HCT116 (cell line): ENCODE measurements at regions not wholly inside any gene's neighbourhood (a gene's known extent, or its start where the extent isn't known, plus 50 kb on each side); places are given as distances from the start of the nearest gene placed in this dataset.

Experiments used
- ATAC-seq: fragments of 200-7000 bp; cut with Tn5 transposase; 2 replicates; pipeline ENCODE4 v1.9.1; 2020; ENCODE audit warnings: mild to moderate bottlenecking, moderate library complexity
- BruUV-seq: library from RNA; stranded (reverse); fragments of 400-500 nt; replicated peaks from 2 replicates; lab custom pipeline; 2021; lab: Mats Ljungman, UMichigan
- CTCF ChIA-PET: fragments of 300-600 bp; sonication (Branson Sonifier 250); formaldehyde crosslinking; loops from one replicate; lab custom pipeline; 2021; ENCODE audit warnings: antibody characterized with exemption; lab: Charles Lee
- POLR2A ChIA-PET: fragments of 300-600, 350-600 bp; sonication (Branson Sonifier 250); formaldehyde crosslinking; loops from one replicate; lab custom pipeline; 2021; ENCODE audit warnings: antibody characterized with exemption; lab: Charles Lee
- RAD21 ChIA-PET, 2 experiments: fragments of 300-600 bp; sonication (Branson Sonifier 250); formaldehyde crosslinking; loops; one replicate each; lab custom pipeline; 2023; ENCODE audit warnings: low total read pairs in 2 of 2; ENCODE audit not compliant: uncharacterized antibody in 2 of 2, unreplicated experiment in 2 of 2, low non-redundant PET in 1 of 2; lab: Charles Lee
- DNase-seq: peaks from one replicate; pipeline ENCODE4 v3.0.0-alpha.2; 2010; ENCODE audit warnings: low read depth, low spot score
- H2AFZ ChIP-seq: fragments of 200-600 bp; shearing (Covaris generic), sonication (generic); 2 replicates; pipeline ENCODE4 v1.6.1; 2017; ENCODE audit warnings: low read depth, mixed run types, mixed read lengths, antibody characterized with exemption, low read length; ENCODE audit not compliant: poor library complexity, severe bottlenecking
- H3K27ac ChIP-seq: 2 replicates; pipeline ENCODE4 v1.5.1; 2012; ENCODE audit warnings: low read depth, low read length
- H3K27me3 ChIP-seq: fragments of 200-600 bp; sonication (generic); 2 replicates; pipeline ENCODE4 v1.6.1; 2016; ENCODE audit warnings: mixed run types, low read length, mixed read lengths; ENCODE audit not compliant: insufficient read depth
- H3K36me3 ChIP-seq, 2 experiments: fragments of 200-500 bp in 1 of 2; fragments of 200-600 bp in 1 of 2; sonication (Bioruptor generic) in 1 of 2; sonication (generic) in 1 of 2; 2 replicates each; pipeline versions ENCODE4 v1.5.1 to v1.6.1; 2014 to 2016; ENCODE audit warnings: low read length in 2 of 2, inconsistent platforms in 1 of 2, mixed read lengths in 1 of 2, mixed run types in 1 of 2; ENCODE audit not compliant: insufficient read depth in 2 of 2, control insufficient read depth in 1 of 2
- H3K4me1 ChIP-seq, 2 experiments: fragments of 200-600 bp in 1 of 2; sonication (generic) in 1 of 2; 2 replicates each; pipeline versions ENCODE4 v1.5.1 to v1.6.1; 2012 to 2017; ENCODE audit warnings: low read length in 2 of 2, inconsistent platforms in 1 of 2, mild to moderate bottlenecking in 1 of 2, mixed read lengths in 1 of 2, mixed run types in 1 of 2, moderate library complexity in 1 of 2; ENCODE audit not compliant: insufficient read depth in 2 of 2, control insufficient read depth in 1 of 2
- H3K4me2 ChIP-seq: fragments of 200-600 bp; sonication (generic); 2 replicates; pipeline ENCODE4 v1.6.1; 2017; ENCODE audit warnings: mixed run types, low read length, mixed read lengths
- H3K4me3 ChIP-seq, 2 experiments: fragments of 200-600 bp in 1 of 2; sonication (generic) in 1 of 2; replicated peaks in 1 of 2; 2 replicates each; pipeline ENCODE4 v1.5.1; 2011 to 2016; ENCODE audit warnings: low read length in 2 of 2, control low read depth in 1 of 2, low read depth in 1 of 2, mild to moderate bottlenecking in 1 of 2, mixed read lengths in 1 of 2, mixed run types in 1 of 2
- H3K79me2 ChIP-seq: fragments of 200-600 bp; sonication (generic); 2 replicates; pipeline ENCODE4 v1.6.1; 2017; ENCODE audit warnings: mild to moderate bottlenecking, mixed run types, low read length, moderate library complexity, mixed read lengths; ENCODE audit not compliant: insufficient read depth
- H3K9ac ChIP-seq: fragments of 200-600 bp; sonication (generic); 2 replicates; pipeline ENCODE4 v1.6.1; 2016; ENCODE audit warnings: low read length, mixed read lengths
- H3K9me2 ChIP-seq: fragments of 200-600 bp; sonication (generic), shearing (Covaris generic); 2 replicates; pipeline ENCODE4 v1.6.1; 2017; ENCODE audit warnings: mixed run types, mild to moderate bottlenecking, moderate library complexity; ENCODE audit not compliant: insufficient read depth
- H3K9me3 ChIP-seq, 2 experiments: fragments of 200-500 bp in 1 of 2; fragments of 200-600 bp in 1 of 2; sonication (Bioruptor generic) in 1 of 2; sonication (generic) in 1 of 2; 2 replicates each; pipeline ENCODE4 v1.6.1; 2014 to 2017; ENCODE audit warnings: low read length in 2 of 2, mixed read lengths in 2 of 2, inconsistent platforms in 1 of 2, low read depth in 1 of 2, mild to moderate bottlenecking in 1 of 2, mixed run types in 1 of 2, moderate library complexity in 1 of 2; ENCODE audit not compliant: control insufficient read depth in 1 of 2, insufficient read depth in 1 of 2
- H4K20me1 ChIP-seq: fragments of 200-600 bp; sonication (generic), shearing (Covaris generic); 2 replicates; pipeline ENCODE4 v1.6.1; 2017; ENCODE audit warnings: mixed run types, mild to moderate bottlenecking, moderate library complexity; ENCODE audit not compliant: insufficient read depth
- CEBPB ChIP-seq: IDR thresholded peaks from 2 replicates; pipeline ENCODE4 v1.6.1; 2012; ENCODE audit warnings: low read depth
- EZH2phosphoT487 ChIP-seq: fragments of 200-600 bp; IDR thresholded peaks from 2 replicates; pipeline ENCODE4 v1.6.1; 2018; ENCODE audit warnings: antibody characterized with exemption, borderline replicate concordance
- FOSL1 ChIP-seq: IDR thresholded peaks from 2 replicates; pipeline ENCODE4 v1.6.1; 2012; ENCODE audit warnings: low read depth
- POLR2AphosphoS5 ChIP-seq: IDR thresholded peaks from 2 replicates; pipeline ENCODE4 v1.6.1; 2011; ENCODE audit warnings: mild to moderate bottlenecking, low read depth, low read length, moderate library complexity
- SIN3A ChIP-seq: IDR thresholded peaks from 2 replicates; pipeline ENCODE4 v1.6.1; 2012; ENCODE audit warnings: low read depth
- SRF ChIP-seq: IDR thresholded peaks from 2 replicates; pipeline ENCODE4 v1.6.1; 2012; ENCODE audit warnings: low read depth
- YY1 ChIP-seq: IDR thresholded peaks from 2 replicates; pipeline ENCODE4 v1.6.1; 2011; ENCODE audit warnings: low read length, low read depth, moderate library complexity, mild to moderate bottlenecking; ENCODE audit not compliant: insufficient replicate concordance; ENCODE audit errors: extremely low read depth
- ZNF274 ChIP-seq: fragments of 200-500 bp; sonication (Bioruptor generic); IDR thresholded peaks from 2 replicates; pipeline ENCODE4 v1.6.1; 2014; ENCODE audit warnings: mild to moderate bottlenecking, low read depth, low read length, inconsistent platforms
- intact Hi-C: fragments of 100-400 bp; cut with micrococcal nuclease; formaldehyde crosslinking; loops from 2 replicates; pipeline ENCODE4 v1.10.0; 2022
- TF ChIP-seq, protein P1 (sequence below): IDR thresholded peaks from 2 replicates; pipeline ENCODE4 v1.6.1; 2012; ENCODE audit warnings: low read depth
- TF ChIP-seq, protein P2 (sequence below): IDR thresholded peaks from 2 replicates; pipeline ENCODE4 v1.6.1; 2012

DNA sequence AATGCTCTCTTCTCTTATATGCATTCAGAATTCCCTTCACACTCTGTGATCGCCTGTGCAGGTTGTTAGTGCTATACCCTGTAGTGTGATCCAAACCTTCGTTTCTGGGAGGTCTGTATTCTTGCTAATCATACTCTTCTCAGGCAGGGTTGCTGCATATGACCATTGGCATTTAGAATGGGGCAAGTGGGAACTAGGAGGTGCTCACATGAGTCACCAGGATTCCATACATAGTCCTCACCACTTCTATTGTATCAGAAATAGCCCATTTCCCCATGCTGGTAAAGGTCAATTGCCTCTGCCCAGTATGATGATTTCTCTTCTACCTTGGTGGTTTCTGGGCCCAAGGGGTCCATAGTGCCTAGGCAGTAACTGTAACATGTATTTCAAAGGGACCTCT lies 443.5 kb upstream of the CDH6 start:
- no peak for DNase-seq
- RAD21 ChIA-PET = no interaction called here

More for the DNA sequence above, 443.5 kb upstream of the CDH6 start:
- Histone ChIP-seq H3K9ac (no peak overlapping the region), H3K79me2 (no peaks in the 10 kb centered on the region), H3K4me1 (no peaks in the 10 kb centered on the region), H3K9me3 (peaks cover 13 to 29% of the 10 kb centered on the region in 2 experiments; a peak in 2 of 4 replicates), H4K20me1 (no peaks in the 10 kb centered on the region), H3K4me2 (no peak overlapping the region), H3K36me3 (no peaks in the 10 kb centered on the region), H3K9me2 (no peaks in the 10 kb centered on the region), H2AFZ (no peak overlapping the region), H3K27me3 (no peaks in the 10 kb centered on the region), H3K27ac (no peak overlapping the region)
- ATAC-seq = no peak
- CTCF ChIA-PET = no interaction called here
- intact Hi-C loops = no loop called here
- POLR2A ChIA-PET = no interaction called here
- TF ChIP-seq ZNF274 (no peak), SIN3A (no peak), POLR2AphosphoS5 (no peak), SRF (no peak), FOSL1 (no peak), YY1 (no peak), CEBPB (no peak), EZH2phosphoT487 (no peak)
- TF ChIP-seq, protein P1, sequence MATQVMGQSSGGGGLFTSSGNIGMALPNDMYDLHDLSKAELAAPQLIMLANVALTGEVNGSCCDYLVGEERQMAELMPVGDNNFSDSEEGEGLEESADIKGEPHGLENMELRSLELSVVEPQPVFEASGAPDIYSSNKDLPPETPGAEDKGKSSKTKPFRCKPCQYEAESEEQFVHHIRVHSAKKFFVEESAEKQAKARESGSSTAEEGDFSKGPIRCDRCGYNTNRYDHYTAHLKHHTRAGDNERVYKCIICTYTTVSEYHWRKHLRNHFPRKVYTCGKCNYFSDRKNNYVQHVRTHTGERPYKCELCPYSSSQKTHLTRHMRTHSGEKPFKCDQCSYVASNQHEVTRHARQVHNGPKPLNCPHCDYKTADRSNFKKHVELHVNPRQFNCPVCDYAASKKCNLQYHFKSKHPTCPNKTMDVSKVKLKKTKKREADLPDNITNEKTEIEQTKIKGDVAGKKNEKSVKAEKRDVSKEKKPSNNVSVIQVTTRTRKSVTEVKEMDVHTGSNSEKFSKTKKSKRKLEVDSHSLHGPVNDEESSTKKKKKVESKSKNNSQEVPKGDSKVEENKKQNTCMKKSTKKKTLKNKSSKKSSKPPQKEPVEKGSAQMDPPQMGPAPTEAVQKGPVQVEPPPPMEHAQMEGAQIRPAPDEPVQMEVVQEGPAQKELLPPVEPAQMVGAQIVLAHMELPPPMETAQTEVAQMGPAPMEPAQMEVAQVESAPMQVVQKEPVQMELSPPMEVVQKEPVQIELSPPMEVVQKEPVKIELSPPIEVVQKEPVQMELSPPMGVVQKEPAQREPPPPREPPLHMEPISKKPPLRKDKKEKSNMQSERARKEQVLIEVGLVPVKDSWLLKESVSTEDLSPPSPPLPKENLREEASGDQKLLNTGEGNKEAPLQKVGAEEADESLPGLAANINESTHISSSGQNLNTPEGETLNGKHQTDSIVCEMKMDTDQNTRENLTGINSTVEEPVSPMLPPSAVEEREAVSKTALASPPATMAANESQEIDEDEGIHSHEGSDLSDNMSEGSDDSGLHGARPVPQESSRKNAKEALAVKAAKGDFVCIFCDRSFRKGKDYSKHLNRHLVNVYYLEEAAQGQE = no peak
- TF ChIP-seq, protein P2, sequence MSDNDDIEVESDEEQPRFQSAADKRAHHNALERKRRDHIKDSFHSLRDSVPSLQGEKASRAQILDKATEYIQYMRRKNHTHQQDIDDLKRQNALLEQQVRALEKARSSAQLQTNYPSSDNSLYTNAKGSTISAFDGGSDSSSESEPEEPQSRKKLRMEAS = no peak
- TF ChIP-seq, all 23 proteins: peak for 0
- no peak overlapping the region for H3K4me3 ChIP-seq
- no TSS peak for BruUV-seq
